Liver (tissue), 8 donors: ENCODE measurements at regions not wholly inside any gene's neighbourhood (a gene's known extent, or its start where the extent isn't known, plus 50 kb on each side); places are given as distances from the start of the nearest gene placed in this dataset.
"Not testable (repeated sequence)": the region's sequence is repeated elsewhere in the genome, so short reads cannot be mapped to it uniquely, and the experiment has no call there.

Source experiments
- DNase-seq: peaks from one replicate; pipeline ENCODE4 v3.0.0-alpha.2; 2017; ENCODE audit warnings: low spot score
- H3K27ac ChIP-seq, 2 donors: one replicate each; pipeline ENCODE4 v1.7.0; 2013; ENCODE audit warnings: inconsistent platforms in 2 of 2, low read length in 2 of 2, control low read depth in 1 of 2, low read depth in 1 of 2, mild to moderate bottlenecking in 1 of 2
- H3K27me3 ChIP-seq, 4 donors: one replicate each; pipeline versions ENCODE4 v1.6.1 to v1.7.0; 2013; ENCODE audit warnings: low read length in 3 of 4, inconsistent platforms in 1 of 4, mild to moderate bottlenecking in 1 of 4, moderate library complexity in 1 of 4; ENCODE audit not compliant: control insufficient read depth in 4 of 4, insufficient read depth in 4 of 4
- H3K36me3 ChIP-seq, 4 donors: one replicate each; pipeline versions ENCODE4 v1.6.1 to v1.7.0; 2013; ENCODE audit warnings: low read length in 3 of 4, mild to moderate bottlenecking in 3 of 4, low read depth in 1 of 4, moderate library complexity in 1 of 4; ENCODE audit not compliant: control insufficient read depth in 4 of 4, insufficient read depth in 3 of 4
- H3K4me1 ChIP-seq, 4 donors: one replicate each; pipeline versions ENCODE4 v1.6.1 to v1.7.0; 2013; ENCODE audit warnings: low read length in 3 of 4, mild to moderate bottlenecking in 3 of 4, moderate library complexity in 1 of 4; ENCODE audit not compliant: control insufficient read depth in 4 of 4, insufficient read depth in 4 of 4
- H3K4me3 ChIP-seq, 3 donors: one replicate each; pipeline versions ENCODE4 v1.6.1 to v1.7.0; 2013; ENCODE audit warnings: low read length in 3 of 3, control low read depth in 1 of 3, low read depth in 1 of 3, mild to moderate bottlenecking in 1 of 3
- H3K9ac ChIP-seq, 2 donors: one replicate each; pipeline ENCODE4 v1.7.0; 2013; ENCODE audit warnings: low read length in 2 of 2, mild to moderate bottlenecking in 2 of 2, moderate library complexity in 2 of 2, control low read depth in 1 of 2, low read depth in 1 of 2
- H3K9me3 ChIP-seq, 4 donors: one replicate each; pipeline versions ENCODE4 v1.6.1 to v1.7.0; 2013; ENCODE audit warnings: low read length in 3 of 4; ENCODE audit not compliant: control insufficient read depth in 4 of 4
- EGR1 ChIP-seq, 2 donors: IDR thresholded peaks; 2 replicates each; pipeline ENCODE4 v1.6.1; 2016 to 2018; ENCODE audit warnings: antibody characterized with exemption in 2 of 2, low read depth in 2 of 2
- FOXA1 ChIP-seq: IDR thresholded peaks from 2 replicates; pipeline ENCODE4 v1.6.1; 2016; ENCODE audit warnings: antibody characterized with exemption
- FOXA2 ChIP-seq: IDR thresholded peaks from 2 replicates; pipeline ENCODE4 v1.6.1; 2016; ENCODE audit warnings: antibody characterized with exemption
- HNF4A ChIP-seq, 2 donors: conservative IDR thresholded peaks; 2 replicates each; pipeline ENCODE4 v1.6.1; 2016; ENCODE audit warnings: antibody characterized with exemption in 2 of 2, mild to moderate bottlenecking in 2 of 2
- HNF4G ChIP-seq: IDR thresholded peaks from 2 replicates; pipeline ENCODE4 v1.6.1; 2016; ENCODE audit warnings: antibody characterized with exemption
- JUND ChIP-seq, 2 donors: IDR thresholded peaks; 2 replicates each; pipeline ENCODE4 v1.6.1; 2016; ENCODE audit warnings: antibody characterized with exemption in 2 of 2
- NR2F2 ChIP-seq: IDR thresholded peaks from 2 replicates; pipeline ENCODE4 v1.6.1; 2016; ENCODE audit warnings: antibody characterized with exemption
- RAD21 ChIP-seq, 2 donors: IDR thresholded peaks; 2 replicates each; pipeline ENCODE4 v1.6.1; 2016; ENCODE audit warnings: antibody characterized with exemption in 2 of 2, mild to moderate bottlenecking in 2 of 2
- RXRA ChIP-seq, 2 donors: IDR thresholded peaks; 2 replicates each; pipeline ENCODE4 v1.6.1; 2017 to 2018; ENCODE audit warnings: antibody characterized with exemption in 2 of 2, mild to moderate bottlenecking in 1 of 2
- SP1 ChIP-seq: IDR thresholded peaks from 2 replicates; pipeline ENCODE4 v1.6.1; 2018; ENCODE audit warnings: antibody characterized with exemption, mild to moderate bottlenecking
- YY1 ChIP-seq: IDR thresholded peaks from 2 replicates; pipeline ENCODE4 v1.6.1; 2016; ENCODE audit warnings: antibody characterized with exemption, mild to moderate bottlenecking
- WGBS: extraction: QIAGEN DNeasy Blood & Tissue Kit; methylation state at CpG from one replicate; pipeline ENCODE4 v1.1.7; 2013; 5-methylcytosine and 5-hydroxymethylcytosine counted together
- TF ChIP-seq, protein P1 (sequence below): IDR thresholded peaks from 2 replicates; pipeline ENCODE4 v1.6.1; 2016; ENCODE audit warnings: antibody characterized with exemption
- TF ChIP-seq, protein P2 (sequence below): IDR thresholded peaks from 2 replicates; pipeline ENCODE4 v1.6.1; 2016; ENCODE audit warnings: antibody characterized with exemption
- TF ChIP-seq, protein P3 (sequence below): fragments of 150-350 bp; IDR thresholded peaks from 2 replicates; pipeline ENCODE4 v1.5.1; 2017; ENCODE audit warnings: improper control_type of control experiment, low read depth, low read length; ENCODE audit not compliant: missing input control
- TF ChIP-seq, protein P4 (sequence below): IDR thresholded peaks from 2 replicates; pipeline ENCODE4 v1.6.1; 2016; ENCODE audit warnings: antibody characterized with exemption
- donor health status: healthy.
- donor health status: healthy.
- donor health status: healthy.
- donor health status: healthy.
- donor health status: healthy.

DNA sequence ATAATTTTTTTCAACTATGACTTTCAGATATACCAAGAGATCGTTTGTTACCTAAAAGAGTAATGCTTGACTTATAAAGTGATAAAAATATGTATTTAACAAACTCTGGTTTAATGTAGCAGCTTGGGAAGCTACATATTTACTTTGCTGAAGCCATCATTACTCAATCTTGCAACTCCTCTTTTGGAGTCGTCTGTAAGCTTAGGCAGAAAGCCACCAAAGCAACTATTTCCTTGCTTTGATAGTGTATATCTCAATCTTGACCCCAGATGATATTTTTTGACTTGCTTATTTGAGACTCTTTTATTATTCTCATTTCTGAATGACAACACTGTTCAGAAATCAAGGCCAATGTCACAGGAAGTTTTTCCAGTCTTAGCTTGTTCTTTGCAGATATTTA, 183.0 kb downstream of the SAMD5 start:
- TF ChIP-seq, protein P1, sequence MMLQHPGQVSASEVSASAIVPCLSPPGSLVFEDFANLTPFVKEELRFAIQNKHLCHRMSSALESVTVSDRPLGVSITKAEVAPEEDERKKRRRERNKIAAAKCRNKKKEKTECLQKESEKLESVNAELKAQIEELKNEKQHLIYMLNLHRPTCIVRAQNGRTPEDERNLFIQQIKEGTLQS: no peak
- TF ChIP-seq FOXA2 (peak; percentile 42), EGR1 (IDR thresholded peaks at IDR 0.05; ENCODE audit: low read depth in 2 of 2) (no peak), YY1 (no peak), FOXA1 (no peak), RAD21 (IDR thresholded peaks at IDR 0.05) (no peak), NR2F2 (no peak)
- TF ChIP-seq, protein P2, sequence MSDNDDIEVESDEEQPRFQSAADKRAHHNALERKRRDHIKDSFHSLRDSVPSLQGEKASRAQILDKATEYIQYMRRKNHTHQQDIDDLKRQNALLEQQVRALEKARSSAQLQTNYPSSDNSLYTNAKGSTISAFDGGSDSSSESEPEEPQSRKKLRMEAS: no peak
- 20% methylated on average over 2 of the region's 2 CpGs for WGBS

DNA sequence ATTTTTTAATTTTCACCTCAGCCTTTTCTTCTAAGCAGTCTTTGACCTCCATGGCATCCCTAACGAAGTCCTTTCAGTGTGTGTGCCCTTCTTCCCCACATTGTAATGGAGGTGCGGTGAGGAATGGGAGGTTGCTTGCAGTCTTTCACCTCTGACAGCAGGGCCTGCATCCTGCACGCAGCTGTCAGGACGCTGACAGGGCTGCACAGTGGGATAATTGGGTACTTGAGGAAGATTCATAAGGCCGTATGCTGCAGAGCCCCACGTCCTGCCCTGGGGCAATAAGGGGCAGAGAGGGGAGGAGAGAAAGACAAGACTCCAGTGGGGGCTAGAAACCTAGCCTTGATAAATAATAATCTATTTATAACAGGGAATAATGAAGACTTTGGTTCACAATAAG, 184.7 kb downstream of the SAMD5 start:
- H3K4me3 ChIP-seq: no peak overlapping the region
- no peak for DNase-seq
- no peaks in the 10 kb centered on the region for H3K4me1 ChIP-seq
- no peaks in the 10 kb centered on the region for H3K36me3 ChIP-seq
- no peak for TF ChIP-seq HNF4G
- no peak for TF ChIP-seq RXRA (IDR thresholded peaks at IDR 0.05)
- TF ChIP-seq FOXA2: no peak
- TF ChIP-seq SP1: no peak
- no peak for TF ChIP-seq FOXA1
- TF ChIP-seq, protein P3, sequence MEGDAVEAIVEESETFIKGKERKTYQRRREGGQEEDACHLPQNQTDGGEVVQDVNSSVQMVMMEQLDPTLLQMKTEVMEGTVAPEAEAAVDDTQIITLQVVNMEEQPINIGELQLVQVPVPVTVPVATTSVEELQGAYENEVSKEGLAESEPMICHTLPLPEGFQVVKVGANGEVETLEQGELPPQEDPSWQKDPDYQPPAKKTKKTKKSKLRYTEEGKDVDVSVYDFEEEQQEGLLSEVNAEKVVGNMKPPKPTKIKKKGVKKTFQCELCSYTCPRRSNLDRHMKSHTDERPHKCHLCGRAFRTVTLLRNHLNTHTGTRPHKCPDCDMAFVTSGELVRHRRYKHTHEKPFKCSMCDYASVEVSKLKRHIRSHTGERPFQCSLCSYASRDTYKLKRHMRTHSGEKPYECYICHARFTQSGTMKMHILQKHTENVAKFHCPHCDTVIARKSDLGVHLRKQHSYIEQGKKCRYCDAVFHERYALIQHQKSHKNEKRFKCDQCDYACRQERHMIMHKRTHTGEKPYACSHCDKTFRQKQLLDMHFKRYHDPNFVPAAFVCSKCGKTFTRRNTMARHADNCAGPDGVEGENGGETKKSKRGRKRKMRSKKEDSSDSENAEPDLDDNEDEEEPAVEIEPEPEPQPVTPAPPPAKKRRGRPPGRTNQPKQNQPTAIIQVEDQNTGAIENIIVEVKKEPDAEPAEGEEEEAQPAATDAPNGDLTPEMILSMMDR: no peak
- TF ChIP-seq YY1: no peak
- TF ChIP-seq, protein P1: no peak
- no peak for TF ChIP-seq EGR1 (IDR thresholded peaks at IDR 0.05; ENCODE audit: low read depth in 2 of 2)
- TF ChIP-seq HNF4A (conservative IDR thresholded peaks at IDR 0.05): no peak
- no peak for TF ChIP-seq RAD21 (IDR thresholded peaks at IDR 0.05)
- TF ChIP-seq NR2F2: no peak
- no peak for TF ChIP-seq JUND (IDR thresholded peaks at IDR 0.05)
- TF ChIP-seq, protein P4, sequence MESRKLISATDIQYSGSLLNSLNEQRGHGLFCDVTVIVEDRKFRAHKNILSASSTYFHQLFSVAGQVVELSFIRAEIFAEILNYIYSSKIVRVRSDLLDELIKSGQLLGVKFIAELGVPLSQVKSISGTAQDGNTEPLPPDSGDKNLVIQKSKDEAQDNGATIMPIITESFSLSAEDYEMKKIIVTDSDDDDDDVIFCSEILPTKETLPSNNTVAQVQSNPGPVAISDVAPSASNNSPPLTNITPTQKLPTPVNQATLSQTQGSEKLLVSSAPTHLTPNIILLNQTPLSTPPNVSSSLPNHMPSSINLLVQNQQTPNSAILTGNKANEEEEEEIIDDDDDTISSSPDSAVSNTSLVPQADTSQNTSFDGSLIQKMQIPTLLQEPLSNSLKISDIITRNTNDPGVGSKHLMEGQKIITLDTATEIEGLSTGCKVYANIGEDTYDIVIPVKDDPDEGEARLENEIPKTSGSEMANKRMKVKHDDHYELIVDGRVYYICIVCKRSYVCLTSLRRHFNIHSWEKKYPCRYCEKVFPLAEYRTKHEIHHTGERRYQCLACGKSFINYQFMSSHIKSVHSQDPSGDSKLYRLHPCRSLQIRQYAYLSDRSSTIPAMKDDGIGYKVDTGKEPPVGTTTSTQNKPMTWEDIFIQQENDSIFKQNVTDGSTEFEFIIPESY: no peak
- H3K9me3 ChIP-seq: no peaks in the 10 kb centered on the region
- H3K27ac ChIP-seq: no peak overlapping the region
- no peaks in the 10 kb centered on the region for H3K27me3 ChIP-seq
- 95% methylated on average over 6 of the region's 6 CpGs for WGBS
- no peak overlapping the region for H3K9ac ChIP-seq

More for the DNA sequence above, 183.0 kb downstream of the SAMD5 start:
- Histone ChIP-seq H3K27me3 (no peaks in the 10 kb centered on the region), H3K4me3 (no peak overlapping the region), H3K9ac (no peak overlapping the region), H3K4me1 (no peaks in the 10 kb centered on the region), H3K36me3 (no peaks in the 10 kb centered on the region), H3K9me3 (no peaks in the 10 kb centered on the region), H3K27ac (no peak overlapping the region)
- no peak for DNase-seq

DNA sequence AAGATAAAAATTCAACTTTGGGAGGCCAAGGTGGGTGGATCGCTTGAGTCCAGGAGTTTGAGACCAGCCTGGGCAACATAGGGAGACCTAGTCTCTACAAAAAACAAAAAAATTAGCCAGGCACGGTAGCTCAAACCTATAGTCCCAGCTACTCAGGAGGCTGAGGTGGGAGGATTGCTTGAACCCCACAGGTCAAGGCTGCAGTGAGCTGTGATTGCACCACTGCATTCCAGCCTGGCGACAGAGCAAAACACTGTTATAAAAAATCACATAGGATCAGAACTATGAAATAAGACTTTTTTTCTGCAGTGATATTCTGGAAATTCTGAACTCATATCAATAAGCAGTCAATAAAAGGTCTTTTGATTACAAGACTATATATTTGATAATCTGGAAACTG, 186.1 kb downstream of the SAMD5 start:
- 96% methylated on average over 3 of the region's 3 CpGs for WGBS
- H3K4me1 ChIP-seq: not testable (repeated sequence)

More for the DNA sequence above, 186.1 kb downstream of the SAMD5 start:
- H3K27ac ChIP-seq, H3K9ac ChIP-seq, H3K9me3 ChIP-seq, H3K4me3 ChIP-seq, H3K36me3 ChIP-seq, DNase-seq, H3K27me3 ChIP-seq: not testable (repeated sequence)
